WTC11 (cell line): ENCODE measurements at regions not wholly inside any gene's neighbourhood (a gene's known extent, or its start where the extent isn't known, plus 50 kb on each side); places are given as distances from the start of the nearest gene placed in this dataset.

Experiments used
- CBFB ChIP-seq: sonication (generic); formaldehyde crosslinking; IDR thresholded peaks from 2 replicates; pipeline ENCODE4 v1.8.1; 2022; ENCODE audit warnings: mild to moderate bottlenecking, low read depth, missing genetic modification reagents
- CTCF ChIP-seq: fragments of 200-600 bp; IDR thresholded peaks from 2 replicates; pipeline ENCODE4 v1.8.0; 2022; ENCODE audit warnings: antibody characterized with exemption
- E2F4 ChIP-seq: sonication (generic); formaldehyde crosslinking; IDR thresholded peaks from 2 replicates; pipeline ENCODE4 v1.8.1; 2022; ENCODE audit warnings: low read depth, mild to moderate bottlenecking, moderate library complexity, missing genetic modification reagents, borderline replicate concordance
- FOXP1 ChIP-seq: sonication (generic); formaldehyde crosslinking; IDR thresholded peaks from 2 replicates; pipeline ENCODE4 v1.8.0; 2022; ENCODE audit warnings: missing genetic modification reagents, mild to moderate bottlenecking, moderate library complexity, borderline replicate concordance
- KAT7 ChIP-seq: sonication (generic); formaldehyde crosslinking; IDR thresholded peaks from 2 replicates; pipeline ENCODE4 v1.8.1; 2023; ENCODE audit warnings: missing genetic modification reagents, mild to moderate bottlenecking, borderline replicate concordance
- MYBL2 ChIP-seq: sonication (generic); formaldehyde crosslinking; IDR thresholded peaks from 2 replicates; pipeline ENCODE4 v1.8.1; 2023; ENCODE audit warnings: mild to moderate bottlenecking, moderate library complexity, missing genetic modification reagents
- NR2C2 ChIP-seq: sonication (generic); formaldehyde crosslinking; IDR thresholded peaks from 2 replicates; pipeline ENCODE4 v1.8.0; 2022; ENCODE audit warnings: mild to moderate bottlenecking, missing genetic modification reagents
- TEAD1 ChIP-seq: sonication (generic); formaldehyde crosslinking; IDR thresholded peaks from 2 replicates; pipeline ENCODE4 v1.8.0; 2022; ENCODE audit warnings: mild to moderate bottlenecking, missing genetic modification reagents
- USF2 ChIP-seq: sonication (generic); formaldehyde crosslinking; IDR thresholded peaks from 2 replicates; pipeline ENCODE4 v1.8.1; 2023; ENCODE audit warnings: mild to moderate bottlenecking, missing genetic modification reagents, moderate library complexity
- TF ChIP-seq, protein P1 (sequence below): sonication (generic); formaldehyde crosslinking; IDR thresholded peaks from 2 replicates; pipeline ENCODE4 v1.8.1; 2023; ENCODE audit warnings: mild to moderate bottlenecking, moderate library complexity, missing genetic modification reagents

- TF ChIP-seq E2F4, result no peak
- TF ChIP-seq CTCF, result no peak
- no peak for TF ChIP-seq USF2 (CRISPR knock-in tag)
- no peak for TF ChIP-seq CBFB (CRISPR knock-in tag)
- TF ChIP-seq MYBL2 (CRISPR knock-in tag), result no peak
- TF ChIP-seq, protein P1, sequence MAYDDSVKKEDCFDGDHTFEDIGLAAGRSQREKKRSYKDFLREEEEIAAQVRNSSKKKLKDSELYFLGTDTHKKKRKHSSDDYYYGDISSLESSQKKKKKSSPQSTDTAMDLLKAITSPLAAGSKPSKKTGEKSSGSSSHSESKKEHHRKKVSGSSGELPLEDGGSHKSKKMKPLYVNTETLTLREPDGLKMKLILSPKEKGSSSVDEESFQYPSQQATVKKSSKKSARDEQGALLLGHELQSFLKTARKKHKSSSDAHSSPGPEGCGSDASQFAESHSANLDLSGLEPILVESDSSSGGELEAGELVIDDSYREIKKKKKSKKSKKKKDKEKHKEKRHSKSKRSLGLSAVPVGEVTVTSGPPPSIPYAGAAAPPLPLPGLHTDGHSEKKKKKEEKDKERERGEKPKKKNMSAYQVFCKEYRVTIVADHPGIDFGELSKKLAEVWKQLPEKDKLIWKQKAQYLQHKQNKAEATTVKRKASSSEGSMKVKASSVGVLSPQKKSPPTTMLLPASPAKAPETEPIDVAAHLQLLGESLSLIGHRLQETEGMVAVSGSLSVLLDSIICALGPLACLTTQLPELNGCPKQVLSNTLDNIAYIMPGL, result no peak
- no peak for TF ChIP-seq KAT7 (CRISPR knock-in tag)
- TF ChIP-seq FOXP1 (CRISPR knock-in tag), result no peak
- no peak for TF ChIP-seq NR2C2 (CRISPR knock-in tag)
- TF ChIP-seq TEAD1 (CRISPR knock-in tag), result no peak
Measured at GRCh38 chr3:135788978-135789377, 176.6 kb upstream of the PPP2R3A start.
